Right ventricle myocardium inferior (tissue), 1 donor: ENCODE measurements at regions not wholly inside any gene's neighbourhood (a gene's known extent, or its start where the extent isn't known, plus 50 kb on each side); places are given as distances from the start of the nearest gene placed in this dataset.
"Not testable (repeated sequence)": the region's sequence is repeated elsewhere in the genome, so short reads cannot be mapped to it uniquely, and the experiment has no call there.

Source experiments
- ATAC-seq: fragments of 200-7000 bp; cut with Tn5 transposase; one replicate; pipeline ENCODE4 v1.9.1; 2020; ENCODE audit warnings: mild to moderate bottlenecking, moderate library complexity
- DNase-seq: peaks from one replicate; pipeline ENCODE4 v3.0.0; 2021; ENCODE audit errors: missing footprints
- intact Hi-C: fragments of 100-400 bp; cut with DNase I; formaldehyde crosslinking; loops from one replicate; pipeline ENCODE4 v1.11.0; 2022
- donor health status: DM: no; HTN: yes; CAD: no; lungs with severe emphysema.

GRCh38 chr7:69106946-69107345, 491.3 kb upstream of the AUTS2 start:
- ATAC-seq, DNase-seq, intact Hi-C loops: not testable (repeated sequence)

- ATAC-seq: no peak
- intact Hi-C loops: no loop called here
- no peak for DNase-seq
Observed at GRCh38 chr7:69108097-69108496, 490.2 kb upstream of the AUTS2 start.

GRCh38 chr7:69109246-69109645, 489.0 kb upstream of the AUTS2 start:
- DNase-seq: no peak
- ATAC-seq: no peak
- intact Hi-C loops: no loop called here

GRCh38 chr7:69109879-69110278, 488.4 kb upstream of the AUTS2 start:
- no peak for ATAC-seq
- intact Hi-C loops: no loop called here
- no peak for DNase-seq

GRCh38 chr7:69110450-69111050, 487.7 kb upstream of the AUTS2 start:
- ATAC-seq (no peak), DNase-seq (no peak)
- intact Hi-C loops: no loop called here

GRCh38 chr7:69114374-69114773, 483.9 kb upstream of the AUTS2 start:
- intact Hi-C loops: no loop called here
- DNase-seq (no peak), ATAC-seq (no peak)

GRCh38 chr7:69115788-69116187, 482.5 kb upstream of the AUTS2 start:
- no peak for DNase-seq
- ATAC-seq: no peak
- intact Hi-C loops: no loop called here

GRCh38 chr7:69116196-69116595, 482.1 kb upstream of the AUTS2 start:
- intact Hi-C loops, ATAC-seq: not testable (repeated sequence)

GRCh38 chr7:69122953-69123352, 475.3 kb upstream of the AUTS2 start:
- intact Hi-C loops: no loop called here
- ATAC-seq: no peak
- no peak for DNase-seq

More at GRCh38 chr7:69116196-69116595, 482.1 kb upstream of the AUTS2 start:
- DNase-seq: not testable (repeated sequence)

- ATAC-seq: no peak
- DNase-seq: no peak
- intact Hi-C loops: no loop called here
Observed at GRCh38 chr7:69126896-69127479, 471.3 kb upstream of the AUTS2 start.

GRCh38 chr7:69129524-69129923, 468.8 kb upstream of the AUTS2 start:
- ATAC-seq (no peak), DNase-seq (no peak)
- intact Hi-C loops: no loop called here

GRCh38 chr7:69129951-69130350, 468.3 kb upstream of the AUTS2 start:
- DNase-seq (no peak), ATAC-seq (no peak)
- intact Hi-C loops: no loop called here

- no peak for DNase-seq
- intact Hi-C loops: no loop called here
Observed at GRCh38 chr7:69130396-69130795, 467.9 kb upstream of the AUTS2 start.

GRCh38 chr7:69134316-69134715, 464.0 kb upstream of the AUTS2 start:
- intact Hi-C loops: no loop called here
- ATAC-seq: no peak
- no peak for DNase-seq

More at GRCh38 chr7:69130396-69130795, 467.9 kb upstream of the AUTS2 start:
- no peak for ATAC-seq

GRCh38 chr7:69147631-69148030, 450.6 kb upstream of the AUTS2 start:
- intact Hi-C loops: no loop called here
- no peak for DNase-seq
- ATAC-seq: no peak

GRCh38 chr7:69149804-69150782, 448.2 kb upstream of the AUTS2 start:
- intact Hi-C loops: no loop called here

GRCh38 chr7:69162326-69162725, 435.9 kb upstream of the AUTS2 start:
- intact Hi-C loops: no loop called here
- DNase-seq (no peak), ATAC-seq (no peak)

More at GRCh38 chr7:69149804-69150782, 448.2 kb upstream of the AUTS2 start:
- ATAC-seq: no peak
- DNase-seq: no peak

GRCh38 chr7:69162931-69163670, 435.2 kb upstream of the AUTS2 start:
- DNase-seq (no peak), ATAC-seq (no peak)
- intact Hi-C loops: no loop called here

- intact Hi-C loops: no loop called here
- no peak for ATAC-seq
- DNase-seq: no peak
Observed at GRCh38 chr7:69166979-69167516, 431.2 kb upstream of the AUTS2 start.
